Breast epithelium (tissue), 3 donors: ENCODE measurements at regions not wholly inside any gene's neighbourhood (a gene's known extent, or its start where the extent isn't known, plus 50 kb on each side); places are given as distances from the start of the nearest gene placed in this dataset.

ENCODE experiments used
- CTCF ChIP-seq, 3 donors: fragments of 450-650 bp; IDR thresholded peaks; one replicate each; pipeline ENCODE4 v1.5.1; 2016 to 2017; ENCODE audit warnings: antibody characterized with exemption in 3 of 3, mild to moderate bottlenecking in 3 of 3, moderate library complexity in 3 of 3
- POLR2A ChIP-seq: fragments of 450-650 bp; IDR thresholded peaks from one replicate; pipeline ENCODE4 v1.6.1; 2016; ENCODE audit warnings: antibody characterized with exemption, mild to moderate bottlenecking, moderate library complexity
- POLR2AphosphoS5 ChIP-seq, 3 donors: sonication (generic); formaldehyde crosslinking; IDR thresholded peaks; one replicate each; pipeline ENCODE4 v1.6.1; 2017; ENCODE audit warnings: antibody characterized with exemption in 3 of 3

- TF ChIP-seq CTCF (IDR thresholded peaks at IDR 0.05) (no peak), POLR2A (no peak), POLR2AphosphoS5 (IDR thresholded peaks at IDR 0.05) (no peak)
Observed at GRCh38 chr3:105944276-105944675, 75.5 kb upstream of the CBLB start.
